Mesenchymal stem cell (in vitro differentiated cells and primary cell): ENCODE measurements at regions not wholly inside any gene's neighbourhood (a gene's known extent, or its start where the extent isn't known, plus 50 kb on each side); places are given as distances from the start of the nearest gene placed in this dataset.

Source experiments
- DNase-seq: peaks from one replicate; pipeline ENCODE4 v3.0.0-alpha.2; 2013
- H2AFZ ChIP-seq: one replicate; pipeline ENCODE4 v1.6.1; 2013; ENCODE audit warnings: low read depth, mild to moderate bottlenecking, control low read depth, inconsistent platforms, low read length, moderate library complexity
- H2AK5ac ChIP-seq: 2 replicates; pipeline ENCODE4 v1.6.1; 2013; ENCODE audit warnings: low read length, moderate library complexity, mild to moderate bottlenecking, inconsistent platforms; ENCODE audit not compliant: severe bottlenecking
- H2BK120ac ChIP-seq: one replicate; pipeline ENCODE4 v1.6.1; 2013; ENCODE audit warnings: low read depth, mild to moderate bottlenecking, inconsistent platforms, low read length, moderate library complexity
- H2BK12ac ChIP-seq, 2 experiments: one replicate each; pipeline ENCODE4 v1.6.1; 2013; ENCODE audit warnings: inconsistent platforms in 2 of 2, low read length in 2 of 2, mild to moderate bottlenecking in 2 of 2, moderate library complexity in 2 of 2, control low read depth in 1 of 2
- H2BK15ac ChIP-seq: one replicate; pipeline ENCODE4 v1.6.1; 2013; ENCODE audit warnings: mild to moderate bottlenecking, low read depth, inconsistent platforms; ENCODE audit not compliant: poor library complexity, severe bottlenecking
- H2BK5ac ChIP-seq: 2 replicates; pipeline ENCODE4 v1.6.1; 2013; ENCODE audit warnings: low read depth, mild to moderate bottlenecking, low read length, control low read depth, inconsistent platforms; ENCODE audit not compliant: poor library complexity, severe bottlenecking
- H3K14ac ChIP-seq, 2 experiments: one replicate each; pipeline ENCODE4 v1.6.1; 2013; ENCODE audit warnings: inconsistent platforms in 2 of 2, low read length in 2 of 2, control low read depth in 1 of 2, mild to moderate bottlenecking in 1 of 2, moderate library complexity in 1 of 2
- H3K18ac ChIP-seq, 2 experiments: one replicate each; pipeline ENCODE4 v1.6.1; 2013; ENCODE audit warnings: inconsistent platforms in 2 of 2, low read length in 2 of 2, control low read depth in 1 of 2, low read depth in 1 of 2, mild to moderate bottlenecking in 1 of 2
- H3K23ac ChIP-seq, 2 experiments: one replicate each; pipeline ENCODE4 v1.6.1; 2013; ENCODE audit warnings: inconsistent platforms in 2 of 2, low read length in 2 of 2, mild to moderate bottlenecking in 2 of 2, moderate library complexity in 2 of 2, control low read depth in 1 of 2
- H3K27ac ChIP-seq: 2 replicates; pipeline ENCODE4 v1.5.1; 2013; ENCODE audit warnings: mild to moderate bottlenecking, moderate library complexity, low read length, control low read depth, inconsistent platforms; ENCODE audit not compliant: poor library complexity, severe bottlenecking
- H3K27me3 ChIP-seq, 2 experiments: 2 replicates each; pipeline versions ENCODE4 v1.6.1 to v1.7.0; 2013; ENCODE audit warnings: low read length in 2 of 2, mild to moderate bottlenecking in 2 of 2, moderate library complexity in 2 of 2, control low read depth in 1 of 2, inconsistent platforms in 1 of 2; ENCODE audit not compliant: control insufficient read depth in 1 of 2, insufficient read depth in 1 of 2
- H3K36me3 ChIP-seq, 2 experiments: 2 replicates each; pipeline versions ENCODE4 v1.6.1 to v1.7.0; 2013; ENCODE audit warnings: low read length in 2 of 2, control low read depth in 1 of 2, inconsistent platforms in 1 of 2, low read depth in 1 of 2, mild to moderate bottlenecking in 1 of 2; ENCODE audit not compliant: insufficient read depth in 2 of 2, control insufficient read depth in 1 of 2
- H3K4ac ChIP-seq, 2 experiments: one replicate each; pipeline ENCODE4 v1.6.1; 2013; ENCODE audit warnings: inconsistent platforms in 2 of 2, low read length in 2 of 2, mild to moderate bottlenecking in 2 of 2, moderate library complexity in 2 of 2, control low read depth in 1 of 2, low read depth in 1 of 2
- H3K4me1 ChIP-seq: 2 replicates; pipeline ENCODE4 v1.6.1; 2013; ENCODE audit warnings: low read depth, low read length, control low read depth; ENCODE audit not compliant: control insufficient read depth, insufficient read depth
- H3K4me2 ChIP-seq: 2 replicates; pipeline ENCODE4 v1.6.1; 2013; ENCODE audit warnings: low read length, mild to moderate bottlenecking, inconsistent platforms; ENCODE audit not compliant: poor library complexity, severe bottlenecking
- H3K4me3 ChIP-seq, 2 experiments: 2 replicates each; pipeline versions ENCODE4 v1.5.1 to v1.7.0; 2013; ENCODE audit warnings: low read length in 2 of 2, mild to moderate bottlenecking in 2 of 2, control low read depth in 1 of 2, low read depth in 1 of 2; ENCODE audit not compliant: insufficient read depth in 1 of 2
- H3K79me1 ChIP-seq: replicated peaks from 2 replicates; pipeline ENCODE4 v1.6.1; 2013; ENCODE audit warnings: mild to moderate bottlenecking, control low read depth, low read length, inconsistent platforms; ENCODE audit not compliant: poor library complexity, severe bottlenecking
- H3K9ac ChIP-seq: 2 replicates; pipeline ENCODE4 v1.7.0; 2013; ENCODE audit warnings: mild to moderate bottlenecking, low read length, moderate library complexity
- H3K9me3 ChIP-seq: 2 replicates; pipeline ENCODE4 v1.7.0; 2013; ENCODE audit warnings: mild to moderate bottlenecking, low read length; ENCODE audit not compliant: control insufficient read depth
- H4K8ac ChIP-seq: one replicate; pipeline ENCODE4 v1.6.1; 2013; ENCODE audit warnings: inconsistent platforms, mild to moderate bottlenecking, low read length, moderate library complexity
- H4K91ac ChIP-seq: one replicate; pipeline ENCODE4 v1.6.1; 2013; ENCODE audit warnings: mild to moderate bottlenecking, low read length, inconsistent platforms
- WGBS: methylation state at CpG from one replicate; pipeline ENCODE4 v1.1.7; 2013; ENCODE audit warnings: mixed read lengths; 5-methylcytosine and 5-hydroxymethylcytosine counted together

DNA sequence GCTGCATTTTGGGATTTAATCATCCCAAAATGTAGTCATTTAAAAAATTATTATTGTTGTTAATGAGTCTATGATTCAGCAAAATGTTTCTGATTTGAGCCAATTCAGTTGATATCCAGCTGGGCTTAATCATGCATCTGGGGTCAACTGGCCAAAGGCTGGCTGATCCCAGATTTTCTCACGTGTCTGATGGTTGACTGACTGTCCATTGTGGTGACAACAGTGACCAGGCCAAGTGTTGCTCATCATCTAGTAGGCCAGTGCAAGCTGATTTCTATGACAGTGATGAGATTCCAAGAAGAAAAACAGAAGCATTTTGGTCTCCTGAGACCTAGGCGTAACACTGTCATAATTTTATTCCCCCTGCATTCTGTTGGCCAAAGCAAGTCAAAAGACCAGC, 80.1 kb upstream of the ZC3H11B start:
- no peak overlapping the region for H2BK5ac ChIP-seq
- H3K27ac ChIP-seq: no peak overlapping the region
- H4K91ac ChIP-seq: no peak overlapping the region
- WGBS: 44% methylated on average over 1 of the region's 2 CpGs
- H3K14ac ChIP-seq: no peak overlapping the region
- H3K9me3 ChIP-seq: no peaks in the 10 kb centered on the region
- H3K4me1 ChIP-seq: no peaks in the 10 kb centered on the region
- no peak overlapping the region for H3K9ac ChIP-seq
- no peak overlapping the region for H2AFZ ChIP-seq
- H3K79me1 ChIP-seq: no peaks in the 10 kb centered on the region
- H4K8ac ChIP-seq: no peak overlapping the region
- DNase-seq: no peak
- no peak overlapping the region for H2BK15ac ChIP-seq
- H3K36me3 ChIP-seq: no peaks in the 10 kb centered on the region
- H2BK120ac ChIP-seq: no peak overlapping the region
- no peak overlapping the region for H3K4ac ChIP-seq
- H3K27me3 ChIP-seq: no peaks in the 10 kb centered on the region
- no peak overlapping the region for H3K4me3 ChIP-seq
- no peak overlapping the region for H2BK12ac ChIP-seq
- H2AK5ac ChIP-seq: no peak overlapping the region
- no peak overlapping the region for H3K18ac ChIP-seq
- H3K23ac ChIP-seq: no peak overlapping the region
- no peak overlapping the region for H3K4me2 ChIP-seq

- Histone ChIP-seq H3K4me3 (no peak overlapping the region), H3K18ac (no peak overlapping the region), H2BK12ac (no peak overlapping the region), H3K23ac (no peak overlapping the region), H2AK5ac (no peak overlapping the region), H4K8ac (no peak overlapping the region), H2BK15ac (no peak overlapping the region), H3K79me1 (no peaks in the 10 kb centered on the region), H3K4ac (no peak overlapping the region), H3K27me3 (peaks cover 0 to 3% of the 10 kb centered on the region in 2 experiments), H3K4me1 (no peaks in the 10 kb centered on the region), H3K27ac (no peak overlapping the region), H2BK120ac (no peak overlapping the region), H3K9me3 (no peaks in the 10 kb centered on the region), H2BK5ac (no peak overlapping the region), H3K9ac (no peak overlapping the region), H3K4me2 (no peak overlapping the region), H3K36me3 (no peaks in the 10 kb centered on the region), H3K14ac (no peak overlapping the region), H2AFZ (no peak overlapping the region), H4K91ac (no peak overlapping the region)
- DNase-seq: no peak
- 39% methylated on average over 2 of the region's 2 CpGs for WGBS
Measured at GRCh38 chr1:219689774-219690173, 76.9 kb upstream of the ZC3H11B start.

DNA sequence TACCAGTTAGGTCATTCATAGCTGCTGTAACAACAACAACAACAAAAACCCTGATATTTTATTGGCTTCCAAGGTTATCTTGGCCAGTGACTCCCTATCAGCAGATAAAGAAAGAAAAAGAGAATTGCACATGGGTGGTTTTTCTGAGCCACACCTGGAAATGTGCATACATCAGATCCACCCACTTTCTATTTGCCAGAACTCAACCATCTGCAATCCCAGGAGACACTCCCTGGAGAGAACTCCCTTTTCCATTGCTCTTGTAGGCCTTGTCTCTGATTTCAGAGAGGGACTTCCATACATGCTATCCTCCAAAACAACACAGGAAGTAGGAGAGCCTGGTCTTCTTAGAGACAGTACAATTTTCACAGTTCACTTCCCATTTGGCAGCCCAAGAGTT, 74.9 kb upstream of the ZC3H11B start:
- Histone ChIP-seq H3K9ac (no peak overlapping the region), H3K4me2 (no peak overlapping the region), H2BK15ac (no peak overlapping the region), H2AK5ac (no peak overlapping the region), H3K18ac (no peak overlapping the region), H3K4me1 (no peaks in the 10 kb centered on the region), H2BK12ac (no peak overlapping the region), H4K8ac (no peak overlapping the region), H3K27ac (no peak overlapping the region), H3K9me3 (no peaks in the 10 kb centered on the region), H3K14ac (no peak overlapping the region), H4K91ac (no peak overlapping the region), H2BK120ac (no peak overlapping the region), H3K4ac (no peak overlapping the region), H3K23ac (no peak overlapping the region), H3K79me1 (no peaks in the 10 kb centered on the region), H3K27me3 (peaks cover 0 to 3% of the 10 kb centered on the region in 2 experiments), H2AFZ (no peak overlapping the region), H2BK5ac (no peak overlapping the region), H3K4me3 (no peak overlapping the region), H3K36me3 (no peaks in the 10 kb centered on the region)
- DNase-seq: no peak

DNA sequence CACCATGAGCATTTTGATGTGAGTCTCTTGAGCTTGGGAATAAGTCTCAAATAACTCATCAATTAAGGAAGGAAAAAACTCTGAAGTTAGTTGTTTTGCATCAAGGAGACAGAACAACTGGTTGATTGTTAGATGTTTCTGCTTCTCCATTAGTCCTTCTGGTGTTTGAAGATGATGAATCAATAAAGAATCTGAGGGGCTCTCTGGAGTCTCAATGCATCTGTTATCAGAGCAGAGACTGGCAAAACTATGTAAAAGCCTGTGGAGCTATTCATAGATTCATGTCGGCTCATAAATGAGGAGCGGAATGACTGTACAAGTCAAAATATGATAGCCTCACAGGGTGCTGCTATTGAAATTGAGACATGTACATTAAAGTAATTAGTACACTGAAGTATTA, 73.3 kb upstream of the ZC3H11B start:
- no peak overlapping the region for H3K18ac ChIP-seq
- no peak overlapping the region for H2BK15ac ChIP-seq
- H2BK12ac ChIP-seq: no peak overlapping the region
- peaks cover 0 to 3% of the 10 kb centered on the region in 2 experiments for H3K27me3 ChIP-seq
- no peak overlapping the region for H2BK5ac ChIP-seq
- no peak overlapping the region for H3K27ac ChIP-seq
- no peaks in the 10 kb centered on the region for H3K9me3 ChIP-seq
- H2BK120ac ChIP-seq: no peak overlapping the region
- no peak overlapping the region for H4K8ac ChIP-seq
- no peak for DNase-seq
- H3K4me1 ChIP-seq: no peaks in the 10 kb centered on the region
- no peak overlapping the region for H3K4ac ChIP-seq
- no peak overlapping the region for H3K9ac ChIP-seq
- whole genome bisulfite sequencing: 100% methylated on average over 2 of the region's 2 CpGs
- H3K79me1 ChIP-seq: no peaks in the 10 kb centered on the region
- H3K36me3 ChIP-seq: no peaks in the 10 kb centered on the region
- no peak overlapping the region for H3K14ac ChIP-seq
- no peak overlapping the region for H3K4me2 ChIP-seq
- H4K91ac ChIP-seq: no peak overlapping the region
- no peak overlapping the region for H2AFZ ChIP-seq
- H2AK5ac ChIP-seq: no peak overlapping the region
- no peak overlapping the region for H3K23ac ChIP-seq
- no peak overlapping the region for H3K4me3 ChIP-seq
